Type B pancreatic cell (in vitro differentiated cells): ENCODE measurements at regions not wholly inside any gene's neighbourhood (a gene's known extent, or its start where the extent isn't known, plus 50 kb on each side); places are given as distances from the start of the nearest gene placed in this dataset.

Source experiments
- DNase-seq: peaks from one replicate; pipeline ENCODE4 v3.0.0; 2021; ENCODE audit warnings: mixed read lengths; ENCODE audit not compliant: unreplicated experiment; ENCODE audit errors: extremely low spot score
- H3K27ac Mint-ChIP-seq: 2 replicates; pipeline ENCODE4 v1.8.0; 2021; ENCODE audit warnings: mild to moderate bottlenecking, mixed read lengths
- H3K27me3 Mint-ChIP-seq: 2 replicates; pipeline ENCODE4 v1.8.0; 2021; ENCODE audit warnings: mixed read lengths
- H3K36me3 Mint-ChIP-seq: 2 replicates; pipeline ENCODE4 v1.8.0; 2021; ENCODE audit warnings: mixed read lengths
- H3K4me1 Mint-ChIP-seq: one replicate; pipeline ENCODE4 v1.8.0; 2021; ENCODE audit warnings: mixed read lengths; ENCODE audit not compliant: unreplicated experiment
- H3K4me3 Mint-ChIP-seq: 2 replicates; pipeline ENCODE4 v1.8.0; 2021; ENCODE audit warnings: mild to moderate bottlenecking, mixed read lengths
- H3K9me3 Mint-ChIP-seq: 2 replicates; pipeline ENCODE4 v1.8.0; 2021; ENCODE audit warnings: mixed read lengths
- CTCF ChIP-seq: fragments of 200-600 bp; sonication (generic); conservative IDR thresholded peaks from 2 replicates; pipeline ENCODE4 v1.5.0; 2021; ENCODE audit warnings: antibody characterized with exemption, mild to moderate bottlenecking

- peak overlapping the region; percentile 93 for H3K27ac Mint-ChIP-seq
- peak overlapping the region; percentile 57 for H3K4me3 Mint-ChIP-seq
- H3K27me3 Mint-ChIP-seq: no peaks in the 10 kb centered on the region
- peaks cover 49% of the 10 kb centered on the region for H3K4me1 Mint-ChIP-seq
- no peaks in the 10 kb centered on the region for H3K9me3 Mint-ChIP-seq
- H3K36me3 Mint-ChIP-seq: no peaks in the 10 kb centered on the region
- no peak for DNase-seq
- TF ChIP-seq CTCF: no peak
These were observed 58.6 kb upstream of the TSC22D2 start for GRCh38 chr3:150349314-150350097.

DNA sequence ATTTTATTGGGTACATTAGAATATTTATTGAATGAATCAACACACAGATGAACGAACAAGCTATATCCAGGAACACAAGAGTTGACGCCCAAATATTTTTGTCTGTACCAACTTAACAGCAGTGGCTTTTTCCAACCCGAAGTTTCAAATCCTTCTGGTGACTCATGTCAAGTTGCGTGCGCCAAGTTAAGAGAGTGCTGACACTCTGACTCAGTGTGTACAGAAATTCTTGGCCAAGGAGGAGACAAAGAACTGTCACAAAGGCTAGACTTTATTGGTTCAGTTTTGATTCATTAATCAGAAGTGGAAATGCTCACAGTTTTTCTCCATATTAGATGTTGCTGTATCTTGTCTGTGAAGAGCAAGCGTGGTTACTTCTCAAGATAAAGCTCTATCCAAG lies 59.6 kb upstream of the TSC22D2 start:
- H3K4me3 Mint-ChIP-seq: peak overlapping the region; percentile 66
- no peak for TF ChIP-seq CTCF
- H3K4me1 Mint-ChIP-seq: peaks cover 59% of the 10 kb centered on the region
- no peaks in the 10 kb centered on the region for H3K27me3 Mint-ChIP-seq
- DNase-seq: no peak
- H3K36me3 Mint-ChIP-seq: no peaks in the 10 kb centered on the region
- H3K27ac Mint-ChIP-seq: peak overlapping the region; percentile 93
- no peaks in the 10 kb centered on the region for H3K9me3 Mint-ChIP-seq

DNA sequence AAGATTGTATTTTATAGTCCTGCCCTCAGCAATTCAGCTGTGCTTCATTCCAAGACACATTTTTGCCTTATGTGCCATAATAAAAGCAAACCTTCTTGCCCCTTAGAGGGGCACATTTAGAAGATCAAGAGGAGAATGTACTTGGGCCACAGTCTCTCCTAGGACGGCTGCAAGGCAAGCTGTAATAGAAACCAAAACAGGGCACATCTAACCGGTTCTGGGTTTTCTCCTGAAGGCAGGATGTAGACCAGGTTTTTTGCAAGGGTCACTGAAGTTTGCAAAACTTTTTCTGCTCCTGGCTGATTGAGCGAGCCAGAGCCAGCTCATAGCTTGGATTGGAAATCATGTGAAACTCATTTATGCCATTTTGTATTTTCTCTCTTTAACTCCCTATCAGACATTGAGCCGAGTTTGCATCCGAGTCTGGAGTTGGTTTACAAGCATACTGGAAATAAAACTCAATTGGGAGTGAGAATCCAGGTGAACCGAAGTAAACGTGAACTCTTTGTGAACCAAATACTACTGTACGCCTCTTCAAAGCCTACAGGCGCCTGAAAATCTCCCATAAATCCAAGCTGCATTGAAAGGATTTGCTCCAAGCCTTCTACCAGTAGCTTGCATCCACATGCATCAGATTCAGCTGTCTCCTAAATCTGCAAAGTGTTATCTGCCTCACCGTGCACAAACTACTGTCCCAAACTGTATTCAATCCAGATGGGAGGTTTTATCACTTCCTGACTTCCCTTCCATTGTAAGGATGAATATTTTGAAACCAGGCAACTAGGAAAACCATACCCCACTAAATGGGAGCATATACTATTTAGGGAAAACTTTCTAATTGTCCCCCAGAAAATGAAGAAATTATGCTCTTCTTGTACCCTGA lies 60.9 kb upstream of the TSC22D2 start:
- no peak for TF ChIP-seq CTCF
- DNase-seq: no peak
- H3K4me3 Mint-ChIP-seq: peak overlapping the region; percentile 73
- no peaks in the 10 kb centered on the region for H3K9me3 Mint-ChIP-seq
- peaks cover 63% of the 10 kb centered on the region for H3K4me1 Mint-ChIP-seq
- no peaks in the 10 kb centered on the region for H3K36me3 Mint-ChIP-seq
- H3K27ac Mint-ChIP-seq: peak overlapping the region; percentile 93
- no peaks in the 10 kb centered on the region for H3K27me3 Mint-ChIP-seq

GRCh38 chr3:150346266-150346665 lies 61.8 kb upstream of the TSC22D2 start:
- no peaks in the 10 kb centered on the region for H3K9me3 Mint-ChIP-seq
- DNase-seq: no peak
- TF ChIP-seq CTCF: no peak
- H3K36me3 Mint-ChIP-seq: no peaks in the 10 kb centered on the region
- H3K27ac Mint-ChIP-seq: peak overlapping the region; percentile 93
- H3K4me1 Mint-ChIP-seq: peaks cover 59% of the 10 kb centered on the region
- no peaks in the 10 kb centered on the region for H3K27me3 Mint-ChIP-seq
- H3K4me3 Mint-ChIP-seq: peak overlapping the region; percentile 20

GRCh38 chr3:150345021-150345538 lies 63.0 kb upstream of the TSC22D2 start:
- peaks cover 56% of the 10 kb centered on the region for H3K4me1 Mint-ChIP-seq

More at GRCh38 chr3:150345021-150345538, 63.0 kb upstream of the TSC22D2 start:
- Mint-ChIP-seq H3K36me3 (no peaks in the 10 kb centered on the region), H3K27me3 (no peaks in the 10 kb centered on the region), H3K4me3 (peak overlapping the region; percentile 60), H3K27ac (peak overlapping the region; percentile 76), H3K9me3 (no peaks in the 10 kb centered on the region)
- no peak for DNase-seq
- TF ChIP-seq CTCF: no peak
